ENCODE measurements at regions not wholly inside any gene's neighbourhood (a gene's known extent, or its start where the extent isn't known, plus 50 kb on each side); places are given as distances from the start of the nearest gene placed in this dataset.

- H3K4me3 ChIP-seq (ENCODE audit: insufficient read depth, low read length, poor library complexity, severe bottlenecking): no peak overlapping the region
- H4K20me1 ChIP-seq (ENCODE audit: low read depth, low read length): no peaks in the 10 kb centered on the region
- no peak overlapping the region for H3K27ac ChIP-seq (ENCODE audit: low read depth, low read length)
- no peaks in the 10 kb centered on the region for H3K9me2 ChIP-seq (replicated peaks; ENCODE audit: insufficient read depth, low read length)
- H3K79me2 ChIP-seq (ENCODE audit: insufficient read depth, low read length): no peaks in the 10 kb centered on the region
- no peaks in the 10 kb centered on the region for H3K9me3 ChIP-seq (ENCODE audit: insufficient read depth, low read length)
- no peaks in the 10 kb centered on the region for H3K36me3 ChIP-seq (ENCODE audit: low read length)
- no peak overlapping the region for H3K9ac ChIP-seq (ENCODE audit: low read length)
- no peak overlapping the region for H3K4me2 ChIP-seq (ENCODE audit: low read depth, low read length, poor library complexity, severe bottlenecking)
- TF ChIP-seq EZH2phosphoT487 (conservative IDR thresholded peaks at IDR 0.05; ENCODE audit: low read length) (no peak), CTCF (IDR thresholded peaks at IDR 0.05; ENCODE audit: insufficient read depth, low read length, poor library complexity, severe bottlenecking) (no peak)
- no peaks in the 10 kb centered on the region for H3F3A ChIP-seq (ENCODE audit: insufficient read depth)
- H3K27me3 ChIP-seq (ENCODE audit: low read length): no peaks in the 10 kb centered on the region
- no peak overlapping the region for H2AFZ ChIP-seq (ENCODE audit: low read depth, low read length, severe bottlenecking)
Observed at GRCh38 chr18:57853133-57853532, 50.0 kb upstream of the ATP8B1 start.
